ENCODE measurements at regions not wholly inside any gene's neighbourhood (a gene's known extent, or its start where the extent isn't known, plus 50 kb on each side); places are given as distances from the start of the nearest gene placed in this dataset.
A peak's percentile ranks its signal among the peaks of the same experiment; 100 is the strongest.
"Not testable (repeated sequence)": the region's sequence is repeated elsewhere in the genome, so short reads cannot be mapped to it uniquely, and the experiment has no call there.

DNA sequence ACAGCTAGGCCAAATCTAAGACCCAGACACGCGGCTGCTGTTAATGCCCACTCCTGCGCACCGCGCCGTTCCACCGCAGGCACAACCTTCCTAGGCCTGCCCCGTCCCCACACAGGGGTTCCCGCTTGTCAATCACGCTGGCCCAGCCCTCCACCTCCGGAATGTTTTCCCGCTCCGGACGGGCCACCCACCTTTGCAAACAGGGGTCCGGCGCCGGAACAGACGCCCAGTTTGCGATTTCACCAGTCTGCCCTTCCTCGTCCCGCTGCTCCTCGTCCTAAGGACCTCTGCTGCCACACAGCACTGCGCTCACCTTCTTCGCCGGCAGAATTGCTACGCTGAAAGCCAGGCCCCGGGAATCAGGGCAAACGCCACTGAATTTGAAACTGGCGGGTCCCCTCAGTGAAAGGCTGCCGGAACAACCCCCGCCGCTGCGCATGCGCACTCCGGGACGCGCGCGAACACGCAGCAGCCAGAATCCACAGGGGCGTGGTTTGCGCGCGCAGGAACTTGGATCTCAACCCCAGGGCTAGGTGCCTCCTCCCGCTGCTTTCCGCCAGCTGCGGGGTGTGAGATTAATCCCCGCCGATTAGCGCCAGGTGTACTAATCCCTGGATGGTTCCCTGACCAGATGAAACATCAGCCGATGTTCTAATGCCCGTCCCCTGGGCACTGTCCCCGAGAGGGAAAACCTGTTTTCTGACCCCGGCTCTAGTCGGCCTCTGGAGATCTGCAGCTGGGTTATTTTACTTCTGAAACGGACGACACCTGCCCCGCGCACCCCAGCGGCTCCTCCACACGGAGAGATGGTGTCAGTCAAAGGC, 159.7 kb downstream of the KLRB1 start:
- not testable (repeated sequence) for H3K27ac ChIP-seq (ENCODE audit: low read depth in 1 of 2, low read length in 2 of 2); H3K36me3 ChIP-seq (ENCODE audit: control insufficient read depth in 4 of 4, insufficient read depth in 3 of 4, low read depth in 1 of 4, low read length in 3 of 4); H3K4me1 ChIP-seq (ENCODE audit: control insufficient read depth in 4 of 4, insufficient read depth in 4 of 4, low read length in 3 of 4); H3K27me3 ChIP-seq (ENCODE audit: control insufficient read depth in 4 of 4, insufficient read depth in 4 of 4, low read length in 3 of 4); H3K9me3 ChIP-seq (ENCODE audit: control insufficient read depth in 4 of 4, low read length in 3 of 4)
- H3K9ac ChIP-seq (ENCODE audit: low read depth in 1 of 2, low read length in 2 of 2) = peak overlapping the region; percentile 37 to 65
- peak; percentile 87 for DNase-seq (ENCODE audit: low spot score)
- TF ChIP-seq GABPA (IDR thresholded peaks at IDR 0.05 in 1 of 2, conservative IDR thresholded peaks at IDR 0.05 in 1 of 2) = peak in 1 of 2 donors; percentile 46
- peak; percentile 18 for TF ChIP-seq YY1 (IDR thresholded peaks at IDR 0.05)
- TF ChIP-seq HNF4A (conservative IDR thresholded peaks at IDR 0.05) = peak in 1 of 2 donors; percentile 19
- peak overlapping the region; percentile 66 to 74 (median 72) for H3K4me3 ChIP-seq (ENCODE audit: low read depth in 1 of 3, low read length in 3 of 3)
- WGBS = under 1% methylated on average over 61 of the region's 61 CpGs

GRCh38 chr12:9446883-9447761, 160.6 kb downstream of the KLRB1 start:
- not testable (repeated sequence) for H3K27ac ChIP-seq (ENCODE audit: low read depth in 1 of 2, low read length in 2 of 2); H3K9ac ChIP-seq (ENCODE audit: low read depth in 1 of 2, low read length in 2 of 2); DNase-seq (ENCODE audit: low spot score); H3K9me3 ChIP-seq (ENCODE audit: control insufficient read depth in 4 of 4, low read length in 3 of 4); H3K36me3 ChIP-seq (ENCODE audit: control insufficient read depth in 4 of 4, insufficient read depth in 3 of 4, low read depth in 1 of 4, low read length in 3 of 4); H3K4me1 ChIP-seq (ENCODE audit: control insufficient read depth in 4 of 4, insufficient read depth in 4 of 4, low read length in 3 of 4); H3K27me3 ChIP-seq (ENCODE audit: control insufficient read depth in 4 of 4, insufficient read depth in 4 of 4, low read length in 3 of 4)
- peak overlapping the region in 1 of 3 donors; percentile 66 for H3K4me3 ChIP-seq (ENCODE audit: low read depth in 1 of 3, low read length in 3 of 3)
- WGBS = 30% methylated on average over 17 of the region's 20 CpGs

- DNase-seq (ENCODE audit: low spot score); H3K36me3 ChIP-seq (ENCODE audit: control insufficient read depth in 4 of 4, insufficient read depth in 3 of 4, low read depth in 1 of 4, low read length in 3 of 4); H3K9ac ChIP-seq (ENCODE audit: low read depth in 1 of 2, low read length in 2 of 2); H3K27me3 ChIP-seq (ENCODE audit: control insufficient read depth in 4 of 4, insufficient read depth in 4 of 4, low read length in 3 of 4); H3K27ac ChIP-seq (ENCODE audit: low read depth in 1 of 2, low read length in 2 of 2); H3K4me1 ChIP-seq (ENCODE audit: control insufficient read depth in 4 of 4, insufficient read depth in 4 of 4, low read length in 3 of 4); H3K4me3 ChIP-seq (ENCODE audit: low read depth in 1 of 3, low read length in 3 of 3); H3K9me3 ChIP-seq (ENCODE audit: control insufficient read depth in 4 of 4, low read length in 3 of 4): not testable (repeated sequence)
- WGBS = 99% methylated on average over 3 of the region's 5 CpGs
These were observed 167.3 kb downstream of the KLRB1 start for GRCh38 chr12:9440428-9440827.

- WGBS = 97% methylated on average over 6 of the region's 15 CpGs
- H3K4me1 ChIP-seq (ENCODE audit: control insufficient read depth in 4 of 4, insufficient read depth in 4 of 4, low read length in 3 of 4); H3K9ac ChIP-seq (ENCODE audit: low read depth in 1 of 2, low read length in 2 of 2); H3K27ac ChIP-seq (ENCODE audit: low read depth in 1 of 2, low read length in 2 of 2); H3K36me3 ChIP-seq (ENCODE audit: control insufficient read depth in 4 of 4, insufficient read depth in 3 of 4, low read depth in 1 of 4, low read length in 3 of 4); H3K4me3 ChIP-seq (ENCODE audit: low read depth in 1 of 3, low read length in 3 of 3); DNase-seq (ENCODE audit: low spot score); H3K27me3 ChIP-seq (ENCODE audit: control insufficient read depth in 4 of 4, insufficient read depth in 4 of 4, low read length in 3 of 4); H3K9me3 ChIP-seq (ENCODE audit: control insufficient read depth in 4 of 4, low read length in 3 of 4): not testable (repeated sequence)
These were observed 172.0 kb downstream of the KLRB1 start for GRCh38 chr12:9435682-9436081.

- H3K27me3 ChIP-seq (ENCODE audit: control insufficient read depth in 4 of 4, insufficient read depth in 4 of 4, low read length in 3 of 4); DNase-seq (ENCODE audit: low spot score): not testable (repeated sequence)
- WGBS = 94% methylated on average over 13 of the region's 19 CpGs
These were observed 177.3 kb downstream of the KLRB1 start for GRCh38 chr12:9430385-9430784.

DNA sequence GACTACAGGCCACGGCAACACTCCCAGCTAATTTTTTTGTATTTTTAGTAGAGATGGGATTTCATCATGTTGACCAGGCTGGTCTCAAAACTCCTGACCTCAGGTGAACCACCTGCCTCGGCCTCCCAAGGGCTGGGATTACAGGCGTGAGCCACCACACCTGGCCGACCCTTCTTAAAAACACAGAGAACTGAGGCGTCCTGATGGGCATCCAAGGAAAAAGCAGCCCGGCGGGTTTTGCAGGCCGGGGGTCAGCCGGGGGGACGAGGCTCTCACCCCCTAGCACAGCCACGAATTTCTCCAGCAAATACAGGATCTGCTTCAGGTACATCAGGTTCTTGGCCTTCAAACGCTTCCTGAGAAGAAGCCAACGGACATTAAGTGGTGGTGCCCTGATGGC, 178.9 kb downstream of the KLRB1 start:
- not testable (repeated sequence) for H3K4me3 ChIP-seq (ENCODE audit: low read depth in 1 of 3, low read length in 3 of 3); H3K27ac ChIP-seq (ENCODE audit: low read depth in 1 of 2, low read length in 2 of 2); H3K36me3 ChIP-seq (ENCODE audit: control insufficient read depth in 4 of 4, insufficient read depth in 3 of 4, low read depth in 1 of 4, low read length in 3 of 4); H3K27me3 ChIP-seq (ENCODE audit: control insufficient read depth in 4 of 4, insufficient read depth in 4 of 4, low read length in 3 of 4); H3K4me1 ChIP-seq (ENCODE audit: control insufficient read depth in 4 of 4, insufficient read depth in 4 of 4, low read length in 3 of 4); DNase-seq (ENCODE audit: low spot score); H3K9ac ChIP-seq (ENCODE audit: low read depth in 1 of 2, low read length in 2 of 2); H3K9me3 ChIP-seq (ENCODE audit: control insufficient read depth in 4 of 4, low read length in 3 of 4)
- 97% methylated on average over 11 of the region's 13 CpGs for WGBS

More at GRCh38 chr12:9430385-9430784, 177.3 kb downstream of the KLRB1 start:
- not testable (repeated sequence) for H3K9me3 ChIP-seq (ENCODE audit: control insufficient read depth in 4 of 4, low read length in 3 of 4); H3K4me3 ChIP-seq (ENCODE audit: low read depth in 1 of 3, low read length in 3 of 3); H3K4me1 ChIP-seq (ENCODE audit: control insufficient read depth in 4 of 4, insufficient read depth in 4 of 4, low read length in 3 of 4); H3K36me3 ChIP-seq (ENCODE audit: control insufficient read depth in 4 of 4, insufficient read depth in 3 of 4, low read depth in 1 of 4, low read length in 3 of 4); H3K27ac ChIP-seq (ENCODE audit: low read depth in 1 of 2, low read length in 2 of 2); H3K9ac ChIP-seq (ENCODE audit: low read depth in 1 of 2, low read length in 2 of 2)

DNA sequence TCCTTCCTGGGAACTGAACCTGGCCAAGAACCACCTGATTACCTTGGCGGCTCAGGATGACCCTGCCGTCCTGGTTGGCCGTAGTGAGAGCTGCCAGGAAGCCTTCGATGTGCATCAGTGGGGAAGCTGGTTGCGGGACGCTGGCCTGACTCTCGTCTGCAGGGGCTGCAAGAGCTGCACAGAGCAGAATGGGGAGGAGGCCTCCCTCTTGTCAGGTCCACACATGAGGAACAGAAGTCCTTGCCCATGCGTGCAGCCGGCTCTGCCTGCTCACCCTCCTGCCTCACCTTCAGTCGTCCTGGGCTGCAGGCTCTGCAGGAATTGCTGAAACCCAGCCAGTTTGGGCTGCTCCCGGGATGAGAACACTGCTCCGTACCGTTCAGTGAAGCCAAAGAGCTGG, 182.3 kb downstream of the KLRB1 start:
- H3K4me1 ChIP-seq (ENCODE audit: control insufficient read depth in 4 of 4, insufficient read depth in 4 of 4, low read length in 3 of 4); H3K27me3 ChIP-seq (ENCODE audit: control insufficient read depth in 4 of 4, insufficient read depth in 4 of 4, low read length in 3 of 4); H3K4me3 ChIP-seq (ENCODE audit: low read depth in 1 of 3, low read length in 3 of 3); H3K27ac ChIP-seq (ENCODE audit: low read depth in 1 of 2, low read length in 2 of 2); H3K9me3 ChIP-seq (ENCODE audit: control insufficient read depth in 4 of 4, low read length in 3 of 4); H3K36me3 ChIP-seq (ENCODE audit: control insufficient read depth in 4 of 4, insufficient read depth in 3 of 4, low read depth in 1 of 4, low read length in 3 of 4); H3K9ac ChIP-seq (ENCODE audit: low read depth in 1 of 2, low read length in 2 of 2); DNase-seq (ENCODE audit: low spot score): not testable (repeated sequence)
- WGBS = 97% methylated on average over 10 of the region's 13 CpGs
